HEK293 (cell line): ENCODE measurements at regions not wholly inside any gene's neighbourhood (a gene's known extent, or its start where the extent isn't known, plus 50 kb on each side); places are given as distances from the start of the nearest gene placed in this dataset.

ENCODE experiments used
- CTCF ChIA-PET: fragments of 350-600 bp; formaldehyde crosslinking; extraction: SDS; loops from one replicate; lab custom pipeline; 2021; ENCODE audit warnings: antibody characterized with exemption; lab: Yijun Ruan, JAX
- POLR2A ChIA-PET: fragments of 300-600 bp; formaldehyde crosslinking; extraction: SDS; loops from one replicate; lab custom pipeline; 2020; ENCODE audit warnings: antibody characterized with exemption, inconsistent platforms; lab: Yijun Ruan, JAX
- H3K27ac ChIP-seq: fragments of 200-500 bp; sonication (Bioruptor generic); 2 replicates; pipeline ENCODE4 v1.5.1; 2014; ENCODE audit warnings: low read depth, low read length, control low read depth, inconsistent platforms; ENCODE audit errors: extremely low read depth
- H3K36me3 ChIP-seq, 2 experiments: fragments of 200-500 bp in 1 of 2; sonication (Bioruptor generic) in 1 of 2; 1 replicate in 1 of 2; 2 replicates in 1 of 2; pipeline ENCODE4 v1.5.1; 2014 to 2017; ENCODE audit warnings: inconsistent platforms in 2 of 2, low read length in 2 of 2; ENCODE audit not compliant: control insufficient read depth in 2 of 2, insufficient read depth in 1 of 2
- H3K4me1 ChIP-seq: fragments of 200-500 bp; sonication (Bioruptor generic); 2 replicates; pipeline ENCODE4 v1.5.1; 2014; ENCODE audit warnings: mild to moderate bottlenecking, low read length, inconsistent platforms; ENCODE audit not compliant: control insufficient read depth, insufficient read depth
- H3K4me3 ChIP-seq: 2 replicates; pipeline ENCODE4 v1.5.1; 2011; ENCODE audit warnings: low read depth, mild to moderate bottlenecking, control low read depth, low read length, moderate library complexity
- H3K9me3 ChIP-seq: fragments of 200-500 bp; sonication (Bioruptor generic); 2 replicates; pipeline ENCODE4 v1.5.1; 2014; ENCODE audit warnings: low read depth, low read length, inconsistent platforms; ENCODE audit not compliant: control insufficient read depth, insufficient read depth
- ATF2 ChIP-seq: fragments of 450-650 bp; formaldehyde crosslinking; IDR thresholded peaks from 2 replicates; pipeline ENCODE4 v1.5.1; 2016; ENCODE audit warnings: missing biosample characterization, missing genetic modification characterization, low read depth
- KLF16 ChIP-seq: fragments of 450-650 bp; formaldehyde crosslinking; IDR thresholded peaks from 2 replicates; pipeline ENCODE4 v1.5.1; 2017; ENCODE audit warnings: missing biosample characterization, missing genetic modification characterization
- KLF7 ChIP-seq: fragments of 450-650 bp; formaldehyde crosslinking; IDR thresholded peaks from 2 replicates; pipeline ENCODE4 v1.5.1; 2016; ENCODE audit warnings: missing biosample characterization, missing genetic modification characterization, borderline replicate concordance
- KLF9 ChIP-seq: fragments of 450-650 bp; formaldehyde crosslinking; IDR thresholded peaks from 2 replicates; pipeline ENCODE4 v1.5.1; 2016; ENCODE audit warnings: missing biosample characterization, missing genetic modification characterization, low read depth
- OSR2 ChIP-seq: fragments of 450-650 bp; formaldehyde crosslinking; IDR thresholded peaks from 2 replicates; pipeline ENCODE4 v1.5.1; 2016; ENCODE audit warnings: missing biosample characterization, missing genetic modification characterization
- TSHZ1 ChIP-seq: fragments of 450-650 bp; formaldehyde crosslinking; IDR thresholded peaks from 2 replicates; pipeline ENCODE4 v1.5.1; 2016; ENCODE audit warnings: missing biosample characterization, missing genetic modification characterization, borderline replicate concordance
- ZBTB10 ChIP-seq: fragments of 450-650 bp; formaldehyde crosslinking; IDR thresholded peaks from 2 replicates; pipeline ENCODE4 v1.5.1; 2016; ENCODE audit warnings: missing biosample characterization, missing genetic modification characterization
- ZNF138 ChIP-seq: fragments of 450-650 bp; formaldehyde crosslinking; IDR thresholded peaks from 2 replicates; pipeline ENCODE4 v1.5.1; 2016; ENCODE audit warnings: missing biosample characterization, missing genetic modification characterization, borderline replicate concordance
- ZNF211 ChIP-seq: fragments of 450-650 bp; formaldehyde crosslinking; IDR thresholded peaks from 2 replicates; pipeline ENCODE4 v1.5.1; 2016; ENCODE audit warnings: low read depth, missing biosample characterization, missing genetic modification characterization
- ZNF521 ChIP-seq: fragments of 450-650 bp; formaldehyde crosslinking; IDR thresholded peaks from 2 replicates; pipeline ENCODE4 v1.5.1; 2017; ENCODE audit warnings: missing biosample characterization, mild to moderate bottlenecking, missing genetic modification characterization
- ZNF600 ChIP-seq: fragments of 450-650 bp; formaldehyde crosslinking; IDR thresholded peaks from 2 replicates; pipeline ENCODE4 v1.5.1; 2016; ENCODE audit warnings: missing biosample characterization, missing genetic modification characterization
- ZNF626 ChIP-seq: fragments of 450-650 bp; sonication (Bioruptor Pico); formaldehyde crosslinking; IDR thresholded peaks from 2 replicates; pipeline ENCODE4 v1.5.1; 2018; ENCODE audit warnings: missing biosample characterization, missing genetic modification characterization, inconsistent platforms
- ZNF670 ChIP-seq: fragments of 450-650 bp; formaldehyde crosslinking; IDR thresholded peaks from 2 replicates; pipeline ENCODE4 v1.5.1; 2016; ENCODE audit warnings: missing biosample characterization, missing genetic modification characterization, low read depth
- ZSCAN23 ChIP-seq: fragments of 450-650 bp; formaldehyde crosslinking; IDR thresholded peaks from 2 replicates; pipeline ENCODE4 v1.5.1; 2016; ENCODE audit warnings: missing biosample characterization, missing genetic modification characterization

DNA sequence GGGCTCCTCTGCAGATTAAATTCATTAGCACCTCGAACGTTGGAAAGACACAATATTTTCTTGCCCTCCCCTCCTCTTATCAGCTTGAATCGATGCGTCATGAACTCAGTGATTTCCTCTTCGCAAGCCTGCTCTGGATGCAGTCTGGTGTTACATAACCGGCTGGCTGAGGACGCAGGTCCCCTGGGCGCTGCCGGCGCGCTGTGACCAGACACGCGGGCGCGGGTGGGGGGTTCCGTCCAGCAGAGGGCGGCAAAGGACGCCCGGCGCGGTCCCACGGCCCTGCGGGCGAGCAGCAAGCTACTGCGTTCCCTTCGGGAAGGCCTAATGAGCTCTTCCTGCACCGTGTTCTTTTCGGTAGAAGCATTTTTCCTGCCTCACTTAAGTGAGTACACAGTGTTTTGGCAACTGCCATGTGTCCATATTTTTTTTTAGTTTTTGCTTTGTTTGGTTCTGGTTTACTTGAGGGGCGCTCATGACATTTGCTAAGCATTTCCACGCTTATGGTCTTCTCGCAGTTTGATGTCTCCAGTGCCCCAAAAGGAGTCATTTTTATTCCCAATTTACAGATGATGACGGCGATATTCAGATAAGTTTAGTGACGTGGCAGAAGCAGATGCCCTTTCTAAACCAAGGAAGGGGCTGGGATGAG, 112.2 kb upstream of the MBNL2 start (continued):
- TF ChIP-seq ATF2 (tag by site-specific recombination) (no peak), ZBTB10 (tag by site-specific recombination) (no peak)
- TF ChIP-seq, all 188 proteins: peak for 35

DNA sequence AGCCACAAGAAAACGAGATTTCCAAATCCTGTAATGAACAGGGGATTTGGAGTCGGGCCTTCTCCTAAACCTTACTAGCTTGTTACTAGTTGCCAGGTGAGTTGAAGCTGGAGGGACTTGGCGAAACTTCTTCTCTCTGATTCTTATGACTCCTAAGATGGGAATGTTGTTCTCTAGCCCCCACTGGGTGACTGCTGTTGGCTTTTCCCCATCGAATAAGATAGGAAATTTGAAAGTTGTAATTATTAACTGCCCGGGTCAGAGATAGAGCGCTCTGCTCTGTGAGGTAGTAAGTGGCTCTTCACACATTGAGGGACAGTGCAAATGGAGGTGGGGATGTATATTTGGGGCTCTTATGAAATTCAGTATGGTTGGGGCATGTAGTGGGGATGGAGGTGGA, 111.2 kb upstream of the MBNL2 start:
- no peak for TF ChIP-seq ZNF521
- TF ChIP-seq KLF16: no peak
- no peak for TF ChIP-seq KLF7
- ChIA-PET CTCF (interaction anchor here (0.6 to 4.8 kb wide), 10 partner anchors 50 to 248 kb away, joined by 3 to 58 read pairs (median 4); no protein-coding TSS in a partner anchor), POLR2A (interaction anchor here (3.6 kb wide), 1 partner anchor 31 kb away, joined by 12 read pairs; no protein-coding TSS in a partner anchor)
- no peaks in the 10 kb centered on the region for H3K36me3 ChIP-seq
- H3K4me1 ChIP-seq: no peaks in the 10 kb centered on the region; the same call in 1 of the 2 replicates
- H3K27ac ChIP-seq: no peak overlapping the region
- H3K4me3 ChIP-seq: no peak overlapping the region
- no peaks in the 10 kb centered on the region for H3K9me3 ChIP-seq

GRCh38 chr13:97111756-97112155, 110.4 kb upstream of the MBNL2 start:
- Histone ChIP-seq H3K4me1 (peaks cover 3% of the 10 kb centered on the region; the same call in 1 of the 2 replicates), H3K36me3 (no peaks in the 10 kb centered on the region), H3K4me3 (no peak overlapping the region), H3K27ac (no peak overlapping the region), H3K9me3 (no peaks in the 10 kb centered on the region)
- POLR2A ChIA-PET: interaction anchor here (1.4 to 3.6 kb wide), 2 partner anchors 30 to 321 kb away, joined by 3 to 12 read pairs; no protein-coding TSS in a partner anchor
- TF ChIP-seq ZNF626 (tag by site-specific recombination): no peak
- no peak for TF ChIP-seq ZNF670
- no peak for TF ChIP-seq OSR2
- no peak for TF ChIP-seq ZNF600
- no peak for TF ChIP-seq ZNF211 (tag by site-specific recombination)
- TF ChIP-seq ZSCAN23 (tag by site-specific recombination): no peak
- no peak for TF ChIP-seq TSHZ1 (tag by site-specific recombination)
- TF ChIP-seq ZNF138: no peak
- no peak for TF ChIP-seq KLF9 (tag by site-specific recombination)
- CTCF ChIA-PET: interaction anchor here (0.7 to 4.8 kb wide), 7 partner anchors 11 to 247 kb away, joined by 3 to 58 read pairs (median 3); no protein-coding TSS in a partner anchor
